ENCODE measurements at regions not wholly inside any gene's neighbourhood (a gene's known extent, or its start where the extent isn't known, plus 50 kb on each side); places are given as distances from the start of the nearest gene placed in this dataset.

DNA sequence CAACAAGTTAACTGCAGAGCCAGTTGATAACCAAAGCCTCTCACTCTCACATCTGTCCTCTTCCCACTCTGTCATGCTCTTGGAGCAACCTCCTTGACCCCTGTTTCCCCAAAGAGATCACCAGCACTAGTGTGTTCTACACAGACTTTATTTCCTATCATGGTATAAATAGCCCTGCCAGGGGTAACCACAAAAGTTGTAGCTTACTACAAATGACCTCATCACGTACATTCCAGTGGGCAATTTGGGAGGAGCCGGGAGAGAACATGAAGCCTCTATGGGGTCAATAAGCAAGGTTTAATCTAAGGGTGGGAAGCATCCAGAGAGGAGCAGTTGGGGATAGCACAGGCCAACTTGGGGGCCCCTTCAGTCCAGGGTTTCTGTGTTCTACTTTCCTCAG lies 186.5 kb downstream of the KCNA5 start:
- Histone ChIP-seq H3K4me3 (ENCODE audit: insufficient read depth, low read length) (no peak overlapping the region), H3K79me2 (ENCODE audit: insufficient read depth, low read length) (no peaks in the 10 kb centered on the region), H3K9me3 (ENCODE audit: low read depth, low read length) (peaks cover 2% of the 10 kb centered on the region), H2AFZ (ENCODE audit: low read length) (no peak overlapping the region), H3K4me1 (ENCODE audit: insufficient read depth, low read length) (no peaks in the 10 kb centered on the region), H3K27me3 (ENCODE audit: insufficient read depth, low read length) (no peaks in the 10 kb centered on the region), H3K27ac (ENCODE audit: low read depth, low read length) (no peak overlapping the region), H3K36me3 (ENCODE audit: insufficient read depth, low read length) (no peaks in the 10 kb centered on the region), H3K4me2 (ENCODE audit: insufficient read depth, low read length) (no peak overlapping the region), H4K20me1 (ENCODE audit: insufficient read depth, low read length) (no peaks in the 10 kb centered on the region)
- DNase-seq (ENCODE audit: insufficient read length, low spot score, missing footprints), result no peak
- TF ChIP-seq CTCF (IDR thresholded peaks at IDR 0.05; ENCODE audit: extremely low read depth, low read depth, low read length), result no peak

GRCh38 chr12:5230861-5231260 lies 187.2 kb downstream of the KCNA5 start:
- Histone ChIP-seq H2AFZ (ENCODE audit: low read length) (no peak overlapping the region), H3K27ac (ENCODE audit: low read depth, low read length) (no peak overlapping the region), H3K79me2 (ENCODE audit: insufficient read depth, low read length) (no peaks in the 10 kb centered on the region), H3K4me1 (ENCODE audit: insufficient read depth, low read length) (no peaks in the 10 kb centered on the region), H4K20me1 (ENCODE audit: insufficient read depth, low read length) (no peaks in the 10 kb centered on the region), H3K4me3 (ENCODE audit: insufficient read depth, low read length) (no peak overlapping the region), H3K4me2 (ENCODE audit: insufficient read depth, low read length) (no peak overlapping the region), H3K9me3 (ENCODE audit: low read depth, low read length) (peaks cover 2% of the 10 kb centered on the region), H3K36me3 (ENCODE audit: insufficient read depth, low read length) (no peaks in the 10 kb centered on the region), H3K27me3 (ENCODE audit: insufficient read depth, low read length) (no peaks in the 10 kb centered on the region)
- no peak for DNase-seq (ENCODE audit: insufficient read length, low spot score, missing footprints)
- TF ChIP-seq CTCF (IDR thresholded peaks at IDR 0.05; ENCODE audit: extremely low read depth, low read depth, low read length), result no peak

DNA sequence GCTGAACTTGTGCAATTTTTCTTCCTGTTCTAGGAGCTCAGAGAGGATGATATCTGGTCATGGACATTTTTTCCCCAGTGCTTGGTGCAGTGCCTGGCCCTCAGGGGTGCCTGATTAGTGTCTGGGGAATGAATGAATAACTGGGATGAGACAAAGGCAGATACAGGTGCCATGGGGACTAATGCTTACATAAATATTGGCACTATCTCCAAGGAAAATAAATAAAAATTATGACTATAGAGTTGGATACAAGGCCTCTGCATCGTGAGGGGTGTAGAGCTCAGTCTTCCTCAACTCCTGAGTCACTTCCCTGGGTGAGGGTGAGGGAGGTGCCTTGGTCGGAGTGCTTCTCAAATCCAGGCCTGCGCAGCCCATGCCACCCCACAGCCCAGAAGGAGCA lies 188.6 kb downstream of the KCNA5 start:
- Histone ChIP-seq H3K4me1 (ENCODE audit: insufficient read depth, low read length) (no peaks in the 10 kb centered on the region), H3K27ac (ENCODE audit: low read depth, low read length) (no peak overlapping the region), H3K4me3 (ENCODE audit: insufficient read depth, low read length) (no peak overlapping the region), H3K79me2 (ENCODE audit: insufficient read depth, low read length) (no peaks in the 10 kb centered on the region), H3K27me3 (ENCODE audit: insufficient read depth, low read length) (no peaks in the 10 kb centered on the region), H3K36me3 (ENCODE audit: insufficient read depth, low read length) (no peaks in the 10 kb centered on the region), H3K9me3 (ENCODE audit: low read depth, low read length) (peaks cover 2% of the 10 kb centered on the region), H4K20me1 (ENCODE audit: insufficient read depth, low read length) (no peaks in the 10 kb centered on the region), H3K4me2 (ENCODE audit: insufficient read depth, low read length) (no peak overlapping the region), H2AFZ (ENCODE audit: low read length) (no peak overlapping the region)
- no peak for TF ChIP-seq CTCF (IDR thresholded peaks at IDR 0.05; ENCODE audit: extremely low read depth, low read depth, low read length)
- DNase-seq (ENCODE audit: insufficient read length, low spot score, missing footprints), result no peak

DNA sequence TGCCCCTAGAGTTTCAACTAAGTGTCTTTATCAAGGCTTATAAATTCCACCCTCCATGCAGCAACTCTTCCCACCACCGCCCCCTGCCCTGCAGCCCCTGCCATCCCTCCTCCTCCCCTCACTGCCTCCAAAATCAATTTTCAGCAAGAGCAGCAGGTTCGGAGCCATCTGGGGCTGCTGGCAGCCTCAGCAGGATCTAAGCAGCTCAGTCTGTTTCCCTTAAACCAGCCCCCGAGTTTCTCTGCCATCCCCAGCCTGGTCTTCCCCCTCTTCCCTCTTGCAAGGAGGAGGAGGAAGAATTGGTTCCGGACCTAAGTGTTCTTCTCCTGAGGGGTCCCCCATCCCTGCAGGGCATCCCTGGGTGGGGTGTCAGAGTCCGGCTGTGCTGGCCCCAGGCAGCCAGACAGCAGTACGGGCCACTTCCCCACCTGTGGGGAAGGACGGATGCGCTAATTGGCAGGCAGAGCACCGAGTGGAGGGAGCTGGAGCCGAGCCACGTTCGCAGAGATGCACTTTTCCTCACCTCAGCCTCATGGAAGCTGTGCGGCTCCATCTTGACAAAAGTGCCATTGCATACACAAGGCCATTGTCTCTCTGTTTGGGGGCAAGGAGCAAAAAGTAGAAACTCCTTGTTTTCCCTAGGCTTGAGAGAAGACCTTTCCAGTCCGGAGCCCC lies 189.3 kb downstream of the KCNA5 start:
- Histone ChIP-seq H2AFZ (ENCODE audit: low read length) (no peak overlapping the region), H4K20me1 (ENCODE audit: insufficient read depth, low read length) (no peaks in the 10 kb centered on the region), H3K27ac (ENCODE audit: low read depth, low read length) (no peak overlapping the region), H3K9me3 (ENCODE audit: low read depth, low read length) (peaks cover 2% of the 10 kb centered on the region), H3K4me2 (ENCODE audit: insufficient read depth, low read length) (no peak overlapping the region), H3K4me3 (ENCODE audit: insufficient read depth, low read length) (no peak overlapping the region), H3K36me3 (ENCODE audit: insufficient read depth, low read length) (no peaks in the 10 kb centered on the region), H3K27me3 (ENCODE audit: insufficient read depth, low read length) (no peaks in the 10 kb centered on the region), H3K79me2 (ENCODE audit: insufficient read depth, low read length) (no peaks in the 10 kb centered on the region), H3K4me1 (ENCODE audit: insufficient read depth, low read length) (no peaks in the 10 kb centered on the region)
- no peak for DNase-seq (ENCODE audit: insufficient read length, low spot score, missing footprints)
- TF ChIP-seq CTCF (IDR thresholded peaks at IDR 0.05; ENCODE audit: extremely low read depth, low read depth, low read length), result no peak

All from osteoblast (primary cell).